22Rv1 (cell line): ENCODE measurements at regions not wholly inside any gene's neighbourhood (a gene's known extent, or its start where the extent isn't known, plus 50 kb on each side); places are given as distances from the start of the nearest gene placed in this dataset.

Experiments used
- H3K27ac ChIP-seq: fragments of 450-650 bp; 2 replicates; pipeline ENCODE4 v1.5.1; 2017
- ZFX ChIP-seq: fragments of 450-650 bp; IDR thresholded peaks from 2 replicates; pipeline ENCODE4 v1.6.1; 2017; ENCODE audit warnings: antibody characterized with exemption, borderline replicate concordance
- TF ChIP-seq, protein P1 (sequence below): fragments of 450-650 bp; IDR thresholded peaks from 2 replicates; pipeline ENCODE4 v1.5.1; 2017; ENCODE audit warnings: mild to moderate bottlenecking

GRCh38 chr18:55918444-55918843 is 330.5 kb upstream of the TCF4 start:
- H3K27ac ChIP-seq = no peak overlapping the region
- TF ChIP-seq, protein P1, sequence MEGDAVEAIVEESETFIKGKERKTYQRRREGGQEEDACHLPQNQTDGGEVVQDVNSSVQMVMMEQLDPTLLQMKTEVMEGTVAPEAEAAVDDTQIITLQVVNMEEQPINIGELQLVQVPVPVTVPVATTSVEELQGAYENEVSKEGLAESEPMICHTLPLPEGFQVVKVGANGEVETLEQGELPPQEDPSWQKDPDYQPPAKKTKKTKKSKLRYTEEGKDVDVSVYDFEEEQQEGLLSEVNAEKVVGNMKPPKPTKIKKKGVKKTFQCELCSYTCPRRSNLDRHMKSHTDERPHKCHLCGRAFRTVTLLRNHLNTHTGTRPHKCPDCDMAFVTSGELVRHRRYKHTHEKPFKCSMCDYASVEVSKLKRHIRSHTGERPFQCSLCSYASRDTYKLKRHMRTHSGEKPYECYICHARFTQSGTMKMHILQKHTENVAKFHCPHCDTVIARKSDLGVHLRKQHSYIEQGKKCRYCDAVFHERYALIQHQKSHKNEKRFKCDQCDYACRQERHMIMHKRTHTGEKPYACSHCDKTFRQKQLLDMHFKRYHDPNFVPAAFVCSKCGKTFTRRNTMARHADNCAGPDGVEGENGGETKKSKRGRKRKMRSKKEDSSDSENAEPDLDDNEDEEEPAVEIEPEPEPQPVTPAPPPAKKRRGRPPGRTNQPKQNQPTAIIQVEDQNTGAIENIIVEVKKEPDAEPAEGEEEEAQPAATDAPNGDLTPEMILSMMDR = no peak
- TF ChIP-seq ZFX = no peak

GRCh38 chr18:55912919-55913318 is 324.9 kb upstream of the TCF4 start:
- TF ChIP-seq, protein P1 = no peak
- no peak for TF ChIP-seq ZFX
- no peak overlapping the region for H3K27ac ChIP-seq

DNA sequence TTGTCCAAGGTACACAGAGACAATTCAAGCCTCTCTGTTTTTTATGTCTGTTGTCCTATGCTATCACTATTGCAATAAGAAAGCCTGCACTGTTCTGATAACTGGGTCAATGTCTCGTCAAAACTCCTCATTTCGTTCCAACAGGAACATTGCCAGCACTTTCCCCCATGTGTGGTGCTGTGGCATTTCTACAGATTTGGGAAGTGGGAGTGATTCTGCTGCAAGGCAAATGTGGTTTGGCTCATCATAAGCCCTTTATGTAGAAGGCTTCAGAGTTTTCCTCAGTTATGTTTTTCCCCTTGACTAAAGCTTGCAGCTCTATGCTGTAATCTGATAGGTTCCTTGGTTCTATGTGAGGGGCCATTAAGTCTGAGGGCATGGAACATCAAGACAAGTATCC is 324.1 kb upstream of the TCF4 start:
- no peak for TF ChIP-seq ZFX
- TF ChIP-seq, protein P1 = no peak
- no peak overlapping the region for H3K27ac ChIP-seq

- TF ChIP-seq ZFX = no peak
- TF ChIP-seq, protein P1 = no peak
These were observed 322.3 kb upstream of the TCF4 start for GRCh38 chr18:55910296-55910695.

DNA sequence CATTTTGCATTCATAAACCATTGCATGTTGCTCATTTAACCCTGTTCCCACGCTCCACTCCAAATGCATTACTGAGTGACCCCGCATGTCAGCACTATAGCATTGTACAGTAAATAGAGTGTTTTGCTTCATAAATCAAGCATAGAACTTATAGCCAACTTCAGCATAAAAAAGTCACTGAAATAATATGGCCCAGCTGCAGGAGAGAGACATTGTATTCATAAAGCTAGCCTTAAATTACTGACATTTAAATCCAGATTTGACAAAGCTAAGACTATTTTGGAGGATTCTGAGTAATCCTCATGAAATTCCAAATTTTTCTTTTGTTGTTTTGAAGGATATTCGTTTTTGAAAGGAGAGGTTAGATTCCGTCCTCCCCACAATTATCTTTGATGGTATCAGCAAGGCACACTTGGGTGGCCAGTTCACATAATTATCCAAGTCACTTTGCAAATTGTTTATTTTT is 320.9 kb upstream of the TCF4 start:
- no peak overlapping the region for H3K27ac ChIP-seq
- TF ChIP-seq, protein P1 = no peak
- no peak for TF ChIP-seq ZFX

More at GRCh38 chr18:55910296-55910695, 322.3 kb upstream of the TCF4 start:
- no peak overlapping the region for H3K27ac ChIP-seq

GRCh38 chr18:55907453-55908175 is 319.6 kb upstream of the TCF4 start:
- TF ChIP-seq, protein P1 = no peak
- no peak for TF ChIP-seq ZFX
- no peak overlapping the region for H3K27ac ChIP-seq

DNA sequence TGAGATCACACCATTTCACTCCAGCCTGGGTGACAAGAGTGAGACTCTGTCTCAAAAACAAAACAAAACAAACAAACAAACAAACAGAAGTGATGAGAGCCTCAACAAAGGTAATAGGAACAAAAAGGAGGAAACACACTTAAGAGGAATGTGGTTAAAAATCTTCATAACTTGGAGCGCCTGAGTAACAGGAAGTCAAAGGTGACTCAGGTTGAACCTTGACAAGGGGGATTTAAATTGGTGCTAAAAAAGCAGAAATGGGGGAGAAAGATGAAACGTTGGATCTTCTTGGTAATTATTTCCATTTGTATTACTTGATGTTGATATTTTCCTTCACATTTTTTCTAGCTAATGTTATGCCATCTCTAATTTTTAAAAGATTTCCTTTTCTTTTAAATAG is 318.5 kb upstream of the TCF4 start:
- TF ChIP-seq ZFX = no peak
- TF ChIP-seq, protein P1 = no peak
- no peak overlapping the region for H3K27ac ChIP-seq
